DMS79 (cell line): ENCODE measurements at regions not wholly inside any gene's neighbourhood (a gene's known extent, or its start where the extent isn't known, plus 50 kb on each side); places are given as distances from the start of the nearest gene placed in this dataset.

Experiments used
- DNase-seq: peaks from one replicate; lab custom pipeline; 2025; lab: John Stamatoyannopoulos, UW

DNA sequence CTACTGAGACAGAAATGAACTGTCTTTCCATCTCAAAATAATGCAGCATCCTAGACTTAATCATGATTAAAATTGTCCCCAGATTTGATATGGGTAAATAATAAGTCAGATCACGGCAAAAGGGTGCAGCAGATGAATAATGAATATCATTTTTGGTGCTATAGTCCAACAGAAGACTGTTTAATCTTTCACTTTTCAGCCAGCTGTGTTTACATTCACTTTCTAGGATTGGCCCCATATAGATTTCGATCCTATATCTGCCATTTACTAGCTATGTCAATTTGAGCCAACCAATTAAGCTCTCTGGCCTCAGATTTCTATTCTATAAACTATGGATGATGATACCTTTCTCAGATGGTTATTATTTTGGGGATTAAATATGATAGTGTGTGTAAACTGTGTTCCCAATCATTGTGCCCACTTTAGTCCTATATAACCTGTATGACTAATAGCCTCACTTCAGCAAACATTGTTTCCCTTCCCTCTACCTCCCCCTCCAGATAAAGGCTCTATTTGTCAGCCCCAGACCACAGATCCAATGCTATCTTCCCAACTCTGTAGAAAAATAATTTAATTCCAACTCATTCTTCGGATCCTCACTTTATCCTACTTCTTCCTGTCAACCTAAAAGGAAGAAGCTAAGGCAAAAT, 53.6 kb upstream of the NT5E start:
- no peak for DNase-seq

DNA sequence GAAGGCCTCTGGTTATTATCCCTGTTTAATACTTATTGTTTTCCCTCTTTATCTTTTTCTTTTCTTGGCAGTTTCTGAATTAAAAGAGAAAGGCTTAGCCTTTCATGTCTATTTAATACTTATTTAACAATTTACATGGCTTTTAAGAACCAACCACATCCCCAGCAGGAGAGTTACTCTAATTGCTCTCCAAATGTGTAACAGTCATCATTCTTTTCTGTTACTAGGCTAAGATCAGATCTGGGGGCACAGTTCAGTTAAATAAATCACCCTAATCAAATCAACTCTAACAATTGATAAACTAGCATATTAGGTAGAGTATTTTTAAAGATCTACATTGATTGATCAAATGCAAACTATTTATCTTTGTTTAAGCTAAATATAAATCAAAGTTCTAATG, 54.1 kb upstream of the NT5E start:
- no peak for DNase-seq

DNA sequence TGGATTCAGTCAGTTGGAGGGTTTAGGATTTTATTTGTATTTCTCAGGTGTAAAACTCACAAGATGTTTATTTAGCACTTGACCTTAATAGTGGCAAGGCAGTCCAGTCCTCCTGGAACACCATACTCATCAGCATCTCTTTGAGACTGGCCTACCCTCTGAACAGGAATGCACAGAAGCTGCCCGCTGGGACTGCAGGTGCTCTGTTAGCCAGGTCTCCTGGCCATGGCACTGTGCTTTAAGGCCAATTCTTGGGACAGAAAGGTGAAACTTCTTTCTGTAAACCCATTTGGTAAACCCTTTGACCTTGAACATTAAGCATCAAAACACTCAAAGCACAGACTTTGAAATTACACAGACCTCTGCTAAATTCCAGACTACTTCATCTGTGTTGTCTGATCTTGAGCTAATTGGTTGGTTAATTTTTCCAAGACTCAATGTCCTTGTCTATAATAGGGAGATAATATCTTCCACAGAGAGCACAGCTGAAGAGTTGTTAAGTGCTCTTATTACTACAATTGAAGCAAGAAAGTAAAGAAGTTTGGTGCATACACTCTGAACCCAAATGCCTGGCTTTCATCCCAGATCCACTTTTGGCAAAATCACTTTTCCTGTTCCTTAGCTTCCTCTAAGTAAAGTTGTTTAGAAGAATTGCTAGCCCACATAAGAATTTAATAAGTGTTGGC, 54.9 kb upstream of the NT5E start:
- peak; percentile 96 for DNase-seq

DNA sequence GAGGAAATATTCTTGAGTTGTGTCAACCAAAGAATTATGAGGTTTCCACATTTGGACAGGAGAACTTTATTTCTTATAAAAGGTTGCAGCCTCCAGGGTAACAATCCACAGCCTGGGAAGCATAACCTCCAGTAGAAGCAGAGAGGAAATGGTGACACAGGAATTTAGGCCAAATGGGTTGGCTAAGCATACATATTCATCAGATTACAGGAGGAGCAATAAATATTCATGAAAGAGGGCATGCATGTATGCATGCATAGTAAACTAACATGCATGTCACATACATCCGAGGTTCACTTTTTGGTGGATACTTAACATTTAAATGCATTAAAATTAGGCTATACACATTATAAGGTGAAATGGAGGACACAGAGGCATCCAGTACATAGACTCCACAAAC, 55.7 kb upstream of the NT5E start:
- no peak for DNase-seq

DNA sequence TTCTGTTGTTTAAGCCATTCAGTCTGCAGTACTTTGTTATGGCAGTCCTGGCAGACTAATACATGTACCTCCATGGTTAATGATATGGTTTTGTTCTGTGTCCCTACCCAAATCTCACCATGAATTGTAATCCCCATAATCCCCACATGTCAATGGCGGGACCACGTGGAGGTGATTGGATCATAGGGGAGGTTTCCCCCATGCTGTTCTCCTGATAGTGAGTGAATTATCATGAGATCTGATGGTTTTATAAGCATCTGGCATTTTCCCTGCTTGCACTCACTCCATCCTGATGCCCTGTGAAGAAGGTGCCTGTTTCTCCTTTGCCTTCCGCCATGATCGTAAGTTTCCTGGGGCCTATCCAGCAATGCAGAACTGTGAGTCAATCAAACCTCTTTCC, 57.5 kb upstream of the NT5E start:
- no peak for DNase-seq

DNA sequence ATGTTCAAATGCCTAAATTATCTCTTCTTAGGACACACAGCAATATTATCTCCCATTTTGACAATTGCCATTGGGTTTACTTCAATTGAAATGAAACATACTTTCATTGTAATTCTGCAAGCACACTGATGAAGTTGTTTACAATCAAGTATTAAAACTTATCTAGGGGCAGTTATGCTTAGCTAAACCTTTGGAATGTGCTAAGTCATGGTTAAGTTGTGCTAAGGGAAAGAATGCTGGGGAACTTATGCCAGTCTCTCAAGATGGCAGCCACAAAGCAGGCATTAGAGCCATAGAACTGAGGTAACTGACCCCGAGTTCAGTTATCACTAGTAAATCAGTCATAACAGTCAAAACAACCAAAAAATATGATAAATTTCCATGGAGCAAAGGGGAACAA, 59.1 kb upstream of the NT5E start:
- no peak for DNase-seq

DNA sequence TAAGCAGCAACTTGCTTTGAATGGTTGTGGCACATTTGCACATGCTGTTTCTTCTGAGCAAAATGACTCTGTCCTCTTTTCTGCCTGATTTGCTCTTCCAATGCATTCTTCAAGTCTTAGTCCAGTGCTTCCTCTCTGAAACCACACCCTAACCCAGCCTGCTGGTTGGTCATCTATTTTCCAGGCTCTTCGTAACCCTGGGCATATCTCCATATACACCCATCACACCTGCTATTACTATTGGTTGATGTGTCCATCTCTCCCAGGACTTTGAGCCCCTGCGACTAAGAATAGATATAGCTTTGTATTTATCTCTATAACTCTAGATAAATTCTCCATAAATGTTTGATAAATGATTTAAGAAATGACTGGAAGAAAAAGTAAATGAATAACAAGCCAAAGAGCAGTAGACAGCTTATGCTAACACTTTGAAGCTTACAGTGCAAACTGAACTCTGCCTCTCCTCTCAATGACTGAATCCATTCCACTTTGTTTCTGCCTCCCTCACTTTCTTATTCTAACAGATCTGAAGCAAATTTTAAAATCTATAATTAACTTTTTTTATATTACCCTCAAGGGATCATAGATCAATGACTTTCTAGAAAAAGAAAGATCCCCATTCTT, 59.7 kb upstream of the NT5E start:
- no peak for DNase-seq

DNA sequence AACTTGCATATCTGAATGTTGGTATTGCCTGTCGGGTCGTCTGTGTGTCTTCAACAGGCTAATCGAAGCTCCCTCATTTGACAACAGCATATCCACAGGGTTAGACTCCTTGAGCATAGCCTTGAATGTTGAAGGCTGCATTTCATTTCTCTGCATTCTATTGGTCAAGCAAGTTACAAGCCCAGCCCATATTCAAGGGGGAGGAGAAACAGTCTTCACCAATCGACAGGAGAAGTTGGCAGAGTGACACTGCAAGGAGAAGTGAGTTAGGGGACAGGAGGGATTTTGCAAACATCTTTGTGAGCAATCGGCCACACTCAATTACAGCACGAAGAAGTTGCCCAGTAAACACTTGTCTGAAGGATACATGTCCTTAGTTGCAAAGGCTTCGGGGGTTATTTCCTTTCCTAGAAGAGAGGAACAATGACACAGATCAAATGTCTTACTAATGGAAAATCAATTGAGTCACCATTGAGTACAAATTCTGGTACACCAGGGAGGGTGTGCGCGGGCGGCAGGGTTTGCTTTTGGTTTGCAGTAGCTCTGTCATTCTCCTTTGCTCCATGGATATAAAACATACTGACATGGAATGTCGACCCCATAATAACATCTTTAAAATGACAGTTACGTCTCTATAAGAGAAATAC, 60.6 kb upstream of the NT5E start:
- no peak for DNase-seq

DNA sequence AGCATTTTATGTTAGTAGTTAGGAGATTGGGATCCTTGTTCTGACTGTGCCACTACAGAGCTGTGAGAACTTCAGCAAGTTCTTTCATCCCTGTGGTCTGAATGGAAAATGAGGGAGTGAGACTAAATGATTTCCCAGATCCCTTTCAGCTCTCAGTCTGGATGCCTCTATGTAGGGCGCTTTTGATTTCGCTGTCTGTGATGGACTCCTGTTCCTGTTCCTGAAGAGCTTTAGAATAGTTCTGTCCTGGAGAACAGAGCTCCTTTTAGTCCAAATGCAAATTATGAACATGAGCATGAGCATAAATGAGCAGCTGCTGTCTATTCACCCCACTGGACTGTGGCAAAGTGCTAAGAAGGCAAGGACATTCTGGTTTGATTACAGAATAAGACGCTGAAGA, 61.4 kb upstream of the NT5E start:
- no peak for DNase-seq

DNA sequence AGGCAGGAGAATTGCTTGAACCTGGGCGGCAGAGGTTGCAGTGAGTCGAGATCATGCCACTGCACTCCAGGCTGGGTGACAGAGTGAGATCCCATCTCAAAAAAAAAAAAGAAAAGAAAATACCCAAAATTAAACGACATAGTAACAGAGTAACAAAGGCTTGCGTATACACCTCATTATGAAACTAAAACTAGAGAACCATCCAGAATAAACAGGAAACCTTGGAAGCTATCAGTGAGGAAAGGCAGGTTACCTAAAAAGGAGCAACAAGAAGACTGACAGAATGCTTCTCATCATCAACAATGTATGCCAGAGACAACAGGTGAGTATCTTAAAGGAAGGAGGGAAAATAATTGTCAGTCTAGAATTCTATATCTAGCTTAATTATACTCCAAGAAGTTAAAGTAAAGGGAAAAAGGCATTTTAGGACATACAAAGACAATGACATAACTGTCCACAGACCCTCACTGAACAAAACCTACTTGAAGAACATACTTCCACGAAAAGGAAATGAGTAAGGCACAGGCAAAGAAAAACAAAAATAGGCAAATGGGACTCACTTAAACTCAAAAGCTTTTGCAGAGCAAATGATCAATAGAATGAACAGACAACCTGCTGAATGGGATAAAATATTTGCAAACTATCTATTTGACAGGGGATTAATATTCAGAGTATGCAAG, 64.1 kb upstream of the NT5E start:
- DNase-seq, result no peak

DNA sequence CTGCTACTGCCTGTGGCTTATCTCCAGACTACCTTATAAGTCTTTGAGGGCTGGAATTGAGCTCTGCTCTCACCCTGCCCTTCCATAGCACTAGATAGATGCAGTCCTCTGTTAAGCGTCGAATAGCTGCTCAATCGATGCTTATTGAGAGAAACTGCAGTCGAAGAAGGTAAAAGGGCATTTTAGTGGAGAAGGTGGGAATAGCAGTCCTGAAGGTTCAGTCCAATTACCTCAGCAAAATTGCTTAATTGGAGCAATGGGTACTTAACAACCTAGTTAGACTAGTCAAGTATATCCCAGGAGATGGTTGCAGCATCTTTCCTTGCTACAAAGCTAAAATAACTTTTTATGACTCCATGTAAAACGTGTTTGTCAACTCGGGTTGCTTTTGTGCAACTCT, 66.8 kb upstream of the NT5E start:
- DNase-seq, result no peak

DNA sequence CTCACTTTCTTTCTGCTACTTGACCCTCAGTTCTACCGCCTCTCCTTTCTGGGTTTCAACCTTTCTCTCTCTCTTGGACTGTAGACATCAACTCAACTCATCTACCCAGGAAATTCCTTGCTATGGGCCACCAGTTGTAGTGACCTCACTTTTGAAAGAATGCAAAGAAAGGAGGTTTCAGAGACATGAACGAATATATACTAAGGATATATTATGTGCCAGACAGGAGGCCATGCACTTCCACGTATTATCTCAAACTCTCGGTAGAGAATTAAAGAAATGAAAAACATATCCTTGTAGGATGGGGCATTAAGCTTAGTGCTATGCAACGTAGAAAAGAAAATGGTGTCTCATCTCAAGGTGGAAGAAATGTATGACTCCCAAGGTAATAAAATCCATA, 67.3 kb upstream of the NT5E start:
- DNase-seq, result no peak

DNA sequence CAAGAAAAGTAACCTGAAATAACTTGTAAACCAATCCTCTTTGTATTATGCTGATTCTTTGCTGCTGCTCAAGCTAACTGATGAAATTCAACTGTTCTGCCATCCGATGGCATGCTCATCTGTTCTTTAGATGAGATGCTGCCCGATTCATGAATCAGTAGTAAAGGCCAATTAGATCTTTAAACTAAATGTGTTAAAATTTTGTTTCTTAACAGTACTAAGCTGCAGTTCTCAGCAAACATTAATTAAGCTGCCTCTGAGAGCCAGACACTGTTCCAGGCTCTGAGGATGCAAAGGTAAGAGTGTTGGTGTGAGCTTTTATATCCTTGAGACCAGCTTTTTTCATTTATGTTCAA, 77.0 kb upstream of the NT5E start:
- no peak for DNase-seq

DNA sequence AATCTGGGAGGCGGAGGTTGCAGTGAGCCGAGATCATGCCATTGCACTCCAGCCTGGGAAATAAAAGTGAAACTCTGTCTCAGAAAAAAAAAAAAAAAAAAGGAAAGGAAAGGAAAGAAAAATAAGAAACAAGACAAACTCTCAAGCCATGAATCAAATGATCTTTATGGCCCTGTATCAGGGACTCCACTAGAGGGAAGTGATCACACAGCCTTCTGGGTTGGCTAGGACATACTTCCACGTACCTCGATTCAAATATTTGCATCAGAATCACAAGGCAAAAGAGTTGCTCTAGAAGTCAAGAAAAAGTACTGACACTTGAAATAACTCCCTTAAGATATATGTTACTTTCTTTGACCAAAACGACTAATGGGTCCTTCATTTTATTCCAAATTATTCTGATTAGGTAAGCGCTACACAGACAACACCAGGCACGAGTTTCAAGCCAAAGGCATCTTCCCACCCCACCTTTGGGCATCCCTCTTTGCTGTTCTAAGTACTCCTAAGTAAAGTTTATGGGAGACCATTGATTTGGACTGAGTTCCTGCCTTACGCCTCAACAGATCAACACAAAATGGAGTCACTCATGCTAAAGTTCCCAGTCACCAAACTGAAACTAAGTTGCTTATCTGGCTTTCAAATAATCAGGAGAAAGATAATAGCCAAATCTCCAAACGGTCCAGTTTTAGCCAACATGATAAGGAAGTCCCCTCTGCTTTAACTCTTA, 77.5 kb upstream of the NT5E start:
- DNase-seq, result no peak

DNA sequence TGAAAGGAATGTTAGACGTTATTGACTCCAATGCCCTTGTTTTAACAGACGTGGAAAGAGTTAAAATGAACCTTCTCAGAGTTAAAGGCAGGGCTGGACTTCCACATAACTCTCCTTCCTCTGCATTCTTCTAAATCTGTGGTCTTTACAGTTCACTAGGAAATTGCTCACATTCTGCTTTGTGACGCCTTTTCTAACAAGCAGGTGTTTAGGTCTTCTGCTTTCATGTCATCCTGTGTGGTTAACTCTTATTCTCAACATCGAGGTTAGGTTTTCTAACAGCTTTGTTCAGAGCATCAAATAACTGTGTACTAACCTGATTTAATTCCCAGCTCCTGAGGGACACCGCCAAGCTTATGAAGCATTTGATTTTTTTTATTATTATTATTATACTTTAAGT, 81.3 kb upstream of the NT5E start:
- DNase-seq, result no peak

DNA sequence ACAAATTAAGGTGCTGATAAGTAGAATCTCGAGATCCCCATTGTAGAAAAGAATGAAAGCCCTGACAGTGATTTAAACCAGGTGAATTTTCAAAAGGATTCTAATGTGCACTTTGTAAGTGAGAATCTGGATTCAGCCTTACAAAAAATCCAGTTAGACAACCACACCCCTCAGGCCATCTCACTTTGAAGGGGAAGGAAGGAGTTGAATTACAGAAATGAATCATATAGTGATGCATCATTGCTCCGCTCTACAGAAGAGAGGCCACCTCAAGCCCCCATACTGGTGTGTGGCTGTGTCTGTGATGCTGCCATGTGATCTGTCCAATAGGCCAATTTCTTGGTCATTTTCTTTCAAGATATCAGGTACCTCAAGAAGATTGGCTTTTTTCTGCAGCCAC, 85.5 kb upstream of the NT5E start:
- DNase-seq, result no peak

DNA sequence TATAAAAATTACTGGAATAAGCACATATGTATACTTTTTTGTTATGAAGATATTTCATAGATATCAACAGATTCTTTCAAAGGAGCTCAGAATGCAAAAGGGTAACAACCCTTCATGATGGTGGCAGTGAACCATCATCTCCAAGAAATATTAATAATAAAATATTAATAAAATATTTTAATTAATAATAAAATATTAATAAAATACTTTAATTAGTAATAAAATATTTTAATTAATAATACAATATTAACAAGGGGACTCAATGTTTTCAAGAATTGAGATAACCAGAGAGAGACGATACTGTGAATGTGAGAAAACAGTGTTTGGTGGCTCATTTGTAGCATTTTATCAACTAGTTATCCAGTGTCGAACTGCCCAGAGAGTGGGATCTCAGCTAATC, 86.0 kb upstream of the NT5E start:
- no peak for DNase-seq

DNA sequence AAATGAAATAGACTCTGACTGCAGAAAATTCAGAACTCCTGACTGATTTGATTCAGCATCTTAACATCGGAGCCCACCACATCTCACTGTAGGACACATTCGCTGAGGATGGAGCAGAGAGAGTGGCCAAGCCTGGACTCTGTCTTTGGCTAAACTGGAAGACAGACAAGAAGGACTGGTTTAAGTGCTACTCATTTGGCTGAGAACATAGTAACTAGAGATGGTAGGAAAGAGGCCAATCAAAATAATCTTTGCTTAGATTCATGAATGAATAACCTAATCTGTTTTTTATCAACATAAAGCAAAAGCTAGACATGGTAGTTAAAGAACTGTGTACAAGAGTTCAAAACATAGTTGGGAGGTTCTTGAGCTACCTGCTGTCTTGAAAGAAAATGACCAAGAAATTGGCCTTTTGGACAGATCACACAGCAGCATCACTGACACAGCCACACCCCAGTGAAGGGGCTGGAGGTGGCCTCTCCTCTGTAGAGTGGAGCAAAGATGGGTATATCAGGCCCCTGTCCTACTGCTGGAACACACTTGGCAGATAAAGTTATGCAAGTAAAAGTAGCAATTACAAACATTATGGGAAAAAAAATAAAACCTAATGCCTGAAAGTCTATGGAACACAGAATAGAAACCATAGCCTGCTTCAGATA, 87.1 kb upstream of the NT5E start:
- DNase-seq, result no peak

DNA sequence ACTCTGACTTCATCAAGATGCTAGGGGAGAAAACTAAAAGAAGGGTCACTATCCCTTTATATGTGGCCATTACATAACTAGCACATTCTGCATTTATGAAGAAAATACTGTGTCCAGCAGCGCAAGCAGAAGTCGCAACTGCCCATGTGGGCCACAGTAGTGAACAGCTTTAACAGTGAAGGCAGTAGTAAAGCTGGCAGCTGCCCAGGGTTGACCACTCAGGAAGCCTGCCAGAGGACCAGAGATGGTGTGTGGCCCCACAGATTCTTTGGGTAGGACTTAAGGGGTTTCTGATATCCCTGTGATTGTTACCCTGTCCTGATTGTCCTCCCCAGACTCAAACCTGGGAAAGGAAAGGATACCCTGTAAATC, 88.3 kb upstream of the NT5E start:
- no peak for DNase-seq

DNA sequence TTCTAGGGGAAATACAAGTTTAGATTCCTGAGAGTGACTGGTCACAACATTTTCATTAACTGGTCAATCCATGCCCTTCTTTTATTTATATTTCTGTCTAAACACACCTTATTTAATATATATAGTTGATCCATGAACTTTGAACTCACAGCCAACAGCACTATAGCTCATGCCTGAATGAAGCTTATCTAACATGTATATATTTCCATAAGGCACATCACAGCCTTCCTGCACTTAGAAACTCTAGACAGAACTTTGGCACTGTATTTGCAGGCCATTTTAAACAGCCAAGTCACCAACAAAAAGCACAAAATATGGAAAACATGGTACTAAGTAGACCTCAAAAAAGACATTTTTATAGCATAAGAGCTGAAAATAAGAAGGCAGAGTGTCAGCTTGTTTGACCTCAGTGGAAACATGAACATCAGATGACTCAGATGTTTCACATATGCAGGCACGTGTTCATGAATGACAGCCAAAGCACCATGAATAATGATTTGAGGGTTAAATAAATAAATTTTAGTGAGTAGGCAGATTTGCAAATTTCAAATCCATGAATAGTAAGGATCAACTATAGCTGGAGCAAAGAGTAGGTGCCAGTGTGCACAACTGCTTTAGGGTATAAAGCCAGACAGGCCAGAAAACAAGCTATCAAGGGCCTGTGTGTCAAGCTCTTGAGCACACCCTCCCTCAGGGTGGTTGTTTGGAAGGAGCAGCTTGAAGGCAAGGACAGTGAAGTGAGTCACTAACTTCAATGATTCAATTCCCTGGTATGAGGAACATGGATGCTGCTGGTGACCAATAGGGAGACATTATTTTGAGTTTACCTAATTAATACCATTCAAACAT, 88.9 kb upstream of the NT5E start:
- DNase-seq, result no peak

DNA sequence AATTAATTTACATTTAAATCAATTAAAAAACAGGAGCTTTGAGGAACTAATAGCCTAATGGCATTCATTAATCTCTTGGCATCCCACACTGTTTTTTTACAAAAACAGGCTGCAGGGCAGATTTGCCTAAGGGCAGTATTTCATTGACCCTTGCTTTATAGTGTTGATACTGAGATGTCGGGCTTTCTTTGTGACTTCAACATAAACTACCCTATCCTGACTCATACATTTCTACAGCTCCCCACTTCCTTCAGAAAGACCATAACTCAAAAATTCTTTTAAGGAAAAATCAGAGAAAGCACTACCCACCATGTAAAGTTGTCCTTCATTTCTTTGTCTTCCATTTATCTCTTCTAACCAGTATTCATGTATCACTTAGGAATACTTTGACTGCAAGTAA, 92.2 kb upstream of the NT5E start:
- no peak for DNase-seq
